ENCODE measurements at regions not wholly inside any gene's neighbourhood (a gene's known extent, or its start where the extent isn't known, plus 50 kb on each side); places are given as distances from the start of the nearest gene placed in this dataset.
"Not testable (repeated sequence)": the region's sequence is repeated elsewhere in the genome, so short reads cannot be mapped to it uniquely, and the experiment has no call there.

GRCh38 chr5:124614836-124615385 lies 131.5 kb downstream of the ZNF608 start:
- FAIRE-seq = no peak

- peak; percentile 3 for FAIRE-seq
Observed at GRCh38 chr5:124614105-124614504, 132.3 kb downstream of the ZNF608 start.

GRCh38 chr5:124613273-124613953 lies 133.0 kb downstream of the ZNF608 start:
- no peak for FAIRE-seq

- FAIRE-seq = no peak
Observed at GRCh38 chr5:124612023-124612422, 134.4 kb downstream of the ZNF608 start.

- FAIRE-seq = not testable (repeated sequence)
Observed at GRCh38 chr5:124611262-124611661, 135.2 kb downstream of the ZNF608 start.

- not testable (repeated sequence) for FAIRE-seq
Observed at GRCh38 chr5:124609685-124610084, 136.8 kb downstream of the ZNF608 start.

- FAIRE-seq = no peak
Observed at GRCh38 chr5:124606543-124606942, 139.9 kb downstream of the ZNF608 start.

GRCh38 chr5:124606093-124606492 lies 140.3 kb downstream of the ZNF608 start:
- no peak for FAIRE-seq

GRCh38 chr5:124605541-124605940 lies 140.9 kb downstream of the ZNF608 start:
- no peak for FAIRE-seq

GRCh38 chr5:124604419-124604818 lies 142.0 kb downstream of the ZNF608 start:
- FAIRE-seq = no peak

GRCh38 chr5:124602925-124603650 lies 143.4 kb downstream of the ZNF608 start:
- no peak for FAIRE-seq

- no peak for FAIRE-seq
Observed at GRCh38 chr5:124599028-124599973, 147.1 kb downstream of the ZNF608 start.

GRCh38 chr5:124596595-124597421 lies 149.6 kb downstream of the ZNF608 start:
- no peak for FAIRE-seq

- no peak for FAIRE-seq
Observed at GRCh38 chr5:124593952-124594351, 152.5 kb downstream of the ZNF608 start.

GRCh38 chr5:124592891-124593290 lies 153.5 kb downstream of the ZNF608 start:
- FAIRE-seq = no peak

- no peak for FAIRE-seq
Observed at GRCh38 chr5:124591583-124591982, 154.9 kb downstream of the ZNF608 start.

GRCh38 chr5:124590686-124591085 lies 155.8 kb downstream of the ZNF608 start:
- no peak for FAIRE-seq

- no peak for FAIRE-seq
Observed at GRCh38 chr5:124587280-124587679, 159.2 kb downstream of the ZNF608 start.

GRCh38 chr5:124584991-124585715 lies 161.3 kb downstream of the ZNF608 start:
- no peak for FAIRE-seq

- no peak for FAIRE-seq
Observed at GRCh38 chr5:124583469-124584350, 162.7 kb downstream of the ZNF608 start.

- FAIRE-seq = no peak
Observed at GRCh38 chr5:124582561-124582840, 163.9 kb downstream of the ZNF608 start.

Data from G401.6 (cell line).